ENCODE measurements at regions not wholly inside any gene's neighbourhood (a gene's known extent, or its start where the extent isn't known, plus 50 kb on each side); places are given as distances from the start of the nearest gene placed in this dataset.

- no peak for TF ChIP-seq GATAD2B (conservative IDR thresholded peaks at IDR 0.05; ENCODE audit: low read depth)
- TF ChIP-seq RB1 (IDR thresholded peaks at IDR 0.05; ENCODE audit: borderline replicate concordance): no peak
- TF ChIP-seq RELA (IDR thresholded peaks at IDR 0.05; ENCODE audit: borderline replicate concordance, partially characterized antibody): no peak
Observed at GRCh38 chr9:90062982-90063381, 458.2 kb downstream of the GADD45G start (continued).

DNA sequence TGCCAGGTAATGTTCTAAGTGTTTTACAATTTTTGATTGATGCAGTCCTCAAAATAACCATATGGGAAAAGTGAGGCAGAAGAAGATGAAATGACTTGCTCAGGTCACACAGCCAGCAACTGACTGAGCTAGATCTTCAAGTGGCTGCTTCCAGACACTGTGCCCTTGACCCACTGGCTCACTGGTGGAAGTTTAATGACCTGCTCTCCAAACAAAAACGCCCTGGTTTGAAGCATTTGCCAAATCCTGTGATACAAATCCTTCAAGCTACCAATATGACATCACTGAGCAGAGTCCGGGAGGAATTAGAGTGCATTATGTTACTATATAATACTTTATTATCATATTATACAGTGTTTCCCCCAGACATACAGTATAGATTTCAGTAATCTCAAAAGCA is 459.4 kb downstream of the GADD45G start:
- Histone ChIP-seq H4K20me1 (ENCODE audit: control insufficient read depth, insufficient read depth) (no peaks in the 10 kb centered on the region), H3K9ac (ENCODE audit: control insufficient read depth, insufficient read depth, low read length) (no peak overlapping the region), H3K9me3 (replicated peaks; ENCODE audit: control insufficient read depth, insufficient read depth, low read length) (no peaks in the 10 kb centered on the region), H3K4me2 (ENCODE audit: control insufficient read depth, insufficient read depth) (no peak overlapping the region), H3K4me1 (ENCODE audit: control insufficient read depth, insufficient read depth, low read length) (no peaks in the 10 kb centered on the region), H3K27me3 (replicated peaks in 1 of 2; ENCODE audit: control insufficient read depth in 2 of 2, insufficient read depth in 2 of 2, low read length in 1 of 2) (peaks cover 0 to 2% of the 10 kb centered on the region in 2 experiments; a peak in 1 of 4 replicates), H3K36me3 (ENCODE audit: control insufficient read depth in 2 of 2, insufficient read depth in 2 of 2, low read length in 1 of 2) (no peaks in the 10 kb centered on the region), H3K27ac (ENCODE audit: control insufficient read depth, insufficient read depth) (no peak overlapping the region), H3K4me3 (no peak overlapping the region), H3K79me2 (ENCODE audit: control insufficient read depth, insufficient read depth, low read length) (no peaks in the 10 kb centered on the region), H2AFZ (ENCODE audit: control insufficient read depth, low read depth, low read length) (no peak overlapping the region)
- 44% methylated on average over 2 of the region's 2 CpGs for WGBS (ENCODE audit: insufficient coverage, insufficient replicate concordance, low lambda C conversion rate, missing lambda C conversion rate)
- no peak for FAIRE-seq
- no peak for ATAC-seq
- intact Hi-C loops (cut with micrococcal nuclease; ENCODE audit: unreplicated experiment) (no loop called here), in situ Hi-C loops (cut with MboI) (no loop called here)
- TF ChIP-seq CREB1 (IDR thresholded peaks at IDR 0.05; ENCODE audit: low read depth): no peak
- TF ChIP-seq, protein P1, sequence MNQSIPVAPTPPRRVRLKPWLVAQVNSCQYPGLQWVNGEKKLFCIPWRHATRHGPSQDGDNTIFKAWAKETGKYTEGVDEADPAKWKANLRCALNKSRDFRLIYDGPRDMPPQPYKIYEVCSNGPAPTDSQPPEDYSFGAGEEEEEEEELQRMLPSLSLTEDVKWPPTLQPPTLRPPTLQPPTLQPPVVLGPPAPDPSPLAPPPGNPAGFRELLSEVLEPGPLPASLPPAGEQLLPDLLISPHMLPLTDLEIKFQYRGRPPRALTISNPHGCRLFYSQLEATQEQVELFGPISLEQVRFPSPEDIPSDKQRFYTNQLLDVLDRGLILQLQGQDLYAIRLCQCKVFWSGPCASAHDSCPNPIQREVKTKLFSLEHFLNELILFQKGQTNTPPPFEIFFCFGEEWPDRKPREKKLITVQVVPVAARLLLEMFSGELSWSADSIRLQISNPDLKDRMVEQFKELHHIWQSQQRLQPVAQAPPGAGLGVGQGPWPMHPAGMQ (IDR thresholded peaks at IDR 0.05; ENCODE audit: borderline replicate concordance): no peak
- TF ChIP-seq PAX5 (IDR thresholded peaks at IDR 0.05; ENCODE audit: borderline replicate concordance, low read depth, low read length): no peak
- no peak for TF ChIP-seq FOXM1 (IDR thresholded peaks at IDR 0.05; ENCODE audit: low read depth, low read length)
- no peak for TF ChIP-seq SREBF1 (IDR thresholded peaks at IDR 0.05; ENCODE audit: low read length)
- TF ChIP-seq, protein P2, sequence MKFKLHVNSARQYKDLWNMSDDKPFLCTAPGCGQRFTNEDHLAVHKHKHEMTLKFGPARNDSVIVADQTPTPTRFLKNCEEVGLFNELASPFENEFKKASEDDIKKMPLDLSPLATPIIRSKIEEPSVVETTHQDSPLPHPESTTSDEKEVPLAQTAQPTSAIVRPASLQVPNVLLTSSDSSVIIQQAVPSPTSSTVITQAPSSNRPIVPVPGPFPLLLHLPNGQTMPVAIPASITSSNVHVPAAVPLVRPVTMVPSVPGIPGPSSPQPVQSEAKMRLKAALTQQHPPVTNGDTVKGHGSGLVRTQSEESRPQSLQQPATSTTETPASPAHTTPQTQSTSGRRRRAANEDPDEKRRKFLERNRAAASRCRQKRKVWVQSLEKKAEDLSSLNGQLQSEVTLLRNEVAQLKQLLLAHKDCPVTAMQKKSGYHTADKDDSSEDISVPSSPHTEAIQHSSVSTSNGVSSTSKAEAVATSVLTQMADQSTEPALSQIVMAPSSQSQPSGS (IDR thresholded peaks at IDR 0.05; ENCODE audit: low read length): no peak
- no peak for TF ChIP-seq SUPT20H (IDR thresholded peaks at IDR 0.05; ENCODE audit: borderline replicate concordance, control insufficient read depth, low read depth, low read length)
- TF ChIP-seq ZNF622 (IDR thresholded peaks at IDR 0.05): no peak
- TF ChIP-seq, protein P3, sequence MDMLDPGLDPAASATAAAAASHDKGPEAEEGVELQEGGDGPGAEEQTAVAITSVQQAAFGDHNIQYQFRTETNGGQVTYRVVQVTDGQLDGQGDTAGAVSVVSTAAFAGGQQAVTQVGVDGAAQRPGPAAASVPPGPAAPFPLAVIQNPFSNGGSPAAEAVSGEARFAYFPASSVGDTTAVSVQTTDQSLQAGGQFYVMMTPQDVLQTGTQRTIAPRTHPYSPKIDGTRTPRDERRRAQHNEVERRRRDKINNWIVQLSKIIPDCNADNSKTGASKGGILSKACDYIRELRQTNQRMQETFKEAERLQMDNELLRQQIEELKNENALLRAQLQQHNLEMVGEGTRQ (IDR thresholded peaks at IDR 0.05; ENCODE audit: borderline replicate concordance, low read depth, low read length): no peak
- TF ChIP-seq TCF12 (IDR thresholded peaks at IDR 0.05; ENCODE audit: low read depth, low read length): no peak
- TF ChIP-seq, protein P4, sequence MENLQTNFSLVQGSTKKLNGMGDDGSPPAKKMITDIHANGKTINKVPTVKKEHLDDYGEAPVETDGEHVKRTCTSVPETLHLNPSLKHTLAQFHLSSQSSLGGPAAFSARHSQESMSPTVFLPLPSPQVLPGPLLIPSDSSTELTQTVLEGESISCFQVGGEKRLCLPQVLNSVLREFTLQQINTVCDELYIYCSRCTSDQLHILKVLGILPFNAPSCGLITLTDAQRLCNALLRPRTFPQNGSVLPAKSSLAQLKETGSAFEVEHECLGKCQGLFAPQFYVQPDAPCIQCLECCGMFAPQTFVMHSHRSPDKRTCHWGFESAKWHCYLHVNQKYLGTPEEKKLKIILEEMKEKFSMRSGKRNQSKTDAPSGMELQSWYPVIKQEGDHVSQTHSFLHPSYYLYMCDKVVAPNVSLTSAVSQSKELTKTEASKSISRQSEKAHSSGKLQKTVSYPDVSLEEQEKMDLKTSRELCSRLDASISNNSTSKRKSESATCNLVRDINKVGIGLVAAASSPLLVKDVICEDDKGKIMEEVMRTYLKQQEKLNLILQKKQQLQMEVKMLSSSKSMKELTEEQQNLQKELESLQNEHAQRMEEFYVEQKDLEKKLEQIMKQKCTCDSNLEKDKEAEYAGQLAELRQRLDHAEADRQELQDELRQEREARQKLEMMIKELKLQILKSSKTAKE (IDR thresholded peaks at IDR 0.05; ENCODE audit: low read depth, poor library complexity, severe bottlenecking): no peak
- no TSS peak for BruUV-seq (replicated peaks)
- ChIA-PET RAD21 (ENCODE audit: unreplicated experiment) (no interaction called here), POLR2A (no interaction called here), SMC1A (ENCODE audit: uncharacterized antibody, unreplicated experiment) (no interaction called here), CTCF (no interaction called here)
- DNase-seq (ENCODE audit: low read depth, low spot score): no peak
